Activated T-cell treated with anti-CD3 and anti-CD28 coated beads, Interleukin-2, amount 50 U/mL, for 1 hour (primary cell): ENCODE measurements at regions not wholly inside any gene's neighbourhood (a gene's known extent, or its start where the extent isn't known, plus 50 kb on each side); places are given as distances from the start of the nearest gene placed in this dataset.
"Not testable (repeated sequence)": the region's sequence is repeated elsewhere in the genome, so short reads cannot be mapped to it uniquely, and the experiment has no call there.

ENCODE experiments used
- DNase-seq: peaks from one replicate; pipeline ENCODE4 v3.0.0-alpha.2; 2020

GRCh38 chr17:20633268-20634059, 53.9 kb downstream of the CDRT15L2 start:
- DNase-seq, result not testable (repeated sequence)

- DNase-seq, result not testable (repeated sequence)
Observed at GRCh38 chr17:20640147-20640546, 60.6 kb downstream of the CDRT15L2 start.

GRCh38 chr17:20646661-20647272, 67.2 kb downstream of the CDRT15L2 start:
- DNase-seq, result not testable (repeated sequence)

GRCh38 chr17:20649097-20649767, 69.7 kb downstream of the CDRT15L2 start:
- not testable (repeated sequence) for DNase-seq

DNA sequence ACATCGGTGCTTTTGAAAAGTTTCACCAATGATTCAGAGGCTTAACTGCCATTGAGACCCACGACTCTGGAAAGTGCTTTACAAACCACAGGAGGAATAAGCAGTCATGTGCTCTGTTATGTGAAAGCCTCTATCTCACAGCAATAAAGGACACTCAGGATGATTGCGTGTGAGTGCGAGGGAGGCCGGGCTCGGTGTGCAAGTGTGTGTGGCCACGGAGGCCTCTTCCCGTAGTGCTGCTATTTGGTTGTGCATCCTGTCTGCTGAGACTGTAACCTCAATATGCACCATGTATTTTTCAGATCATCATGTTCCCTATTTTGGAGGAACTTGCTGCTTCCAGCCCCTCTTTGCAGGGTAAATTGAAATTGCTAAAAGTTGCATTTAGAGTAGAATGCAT, 71.5 kb downstream of the CDRT15L2 start:
- DNase-seq, result not testable (repeated sequence)

GRCh38 chr17:20651736-20652135, 72.2 kb downstream of the CDRT15L2 start:
- DNase-seq, result not testable (repeated sequence)

- DNase-seq, result not testable (repeated sequence)
Observed at GRCh38 chr17:20653391-20653790, 73.9 kb downstream of the CDRT15L2 start.

DNA sequence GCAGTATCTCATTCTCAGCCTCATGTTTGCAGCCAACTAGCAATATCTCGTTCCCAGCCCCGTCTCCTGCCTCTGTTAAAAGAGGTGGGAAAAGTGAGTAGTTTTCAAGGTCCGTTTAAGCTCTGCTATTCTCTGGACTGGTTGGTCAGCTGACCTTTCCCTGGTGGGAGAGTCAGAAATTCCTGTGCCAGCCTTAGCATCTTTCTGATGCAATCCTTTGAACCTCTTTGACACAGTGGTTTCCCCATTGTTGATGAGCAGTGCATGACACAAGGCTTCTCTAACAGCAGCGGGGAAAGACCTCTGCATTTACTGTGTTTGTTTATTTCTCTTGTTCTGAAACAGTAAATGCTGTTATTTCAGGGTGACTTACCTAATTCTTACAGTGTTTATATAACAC, 74.6 kb downstream of the CDRT15L2 start:
- not testable (repeated sequence) for DNase-seq

- not testable (repeated sequence) for DNase-seq
Observed at GRCh38 chr17:20654575-20654974, 75.1 kb downstream of the CDRT15L2 start.

GRCh38 chr17:20665103-20665955, 85.8 kb downstream of the CDRT15L2 start:
- not testable (repeated sequence) for DNase-seq

- not testable (repeated sequence) for DNase-seq
Observed at GRCh38 chr17:20666689-20667088, 87.2 kb downstream of the CDRT15L2 start.

- not testable (repeated sequence) for DNase-seq
Observed at GRCh38 chr17:20667712-20668111, 88.2 kb downstream of the CDRT15L2 start.

DNA sequence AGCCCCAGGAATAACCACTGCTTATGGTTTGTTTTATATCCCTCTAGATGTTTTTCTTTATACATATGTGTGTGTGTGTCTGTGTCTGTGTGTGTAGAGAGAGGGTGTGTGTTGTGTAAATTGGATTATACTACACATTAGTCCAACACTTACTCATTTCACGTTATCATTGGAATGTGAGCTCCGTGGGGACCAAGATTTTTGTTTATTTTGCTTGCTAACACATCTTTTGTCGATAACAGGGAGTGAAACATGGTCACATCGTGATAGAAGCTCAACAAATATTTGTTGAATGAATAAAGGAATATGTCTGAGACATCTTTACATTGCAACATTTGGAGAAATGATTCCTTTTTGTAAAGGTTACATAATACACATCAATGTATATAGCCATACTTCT, 88.8 kb downstream of the CDRT15L2 start:
- DNase-seq, result not testable (repeated sequence)

DNA sequence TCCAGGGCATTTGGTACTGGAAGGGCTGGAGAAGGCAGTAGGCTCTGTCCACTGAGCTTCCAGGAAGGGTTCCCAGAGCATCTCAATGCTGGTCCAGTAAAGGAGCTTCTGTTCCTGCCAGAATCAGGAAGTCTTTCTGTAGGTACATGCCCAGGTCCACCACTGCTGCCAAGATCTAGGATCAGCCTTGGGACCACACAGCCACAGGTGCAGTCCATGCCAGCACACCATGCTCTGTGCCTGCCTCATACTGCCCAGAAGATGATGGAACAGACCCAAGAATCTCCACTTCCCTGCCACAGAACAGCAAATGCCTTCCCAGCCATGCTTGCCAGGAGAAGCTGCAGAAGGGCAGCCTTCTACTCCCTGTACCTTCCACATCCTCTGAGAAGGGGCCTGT, 89.3 kb downstream of the CDRT15L2 start:
- not testable (repeated sequence) for DNase-seq

DNA sequence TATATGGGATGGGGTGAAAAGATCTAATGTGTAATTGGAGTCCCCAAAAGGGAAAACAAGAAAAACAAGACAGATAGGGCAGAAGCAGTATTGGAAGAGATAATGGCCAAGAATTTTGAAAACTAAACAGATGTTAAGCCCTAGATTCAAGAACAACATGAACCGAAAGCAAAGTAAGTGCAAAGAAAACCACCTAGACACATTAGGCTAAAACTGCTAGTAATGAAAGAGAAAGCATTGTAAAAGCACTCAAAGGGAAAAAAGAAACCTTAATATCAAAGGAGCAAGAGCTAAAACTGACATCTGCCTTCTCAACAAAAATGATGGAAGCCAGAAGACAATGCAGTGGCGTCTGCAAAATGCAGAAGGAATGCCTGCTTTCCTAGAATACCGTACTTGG, 91.0 kb downstream of the CDRT15L2 start:
- not testable (repeated sequence) for DNase-seq

- DNase-seq, result not testable (repeated sequence)
Observed at GRCh38 chr17:20674374-20674773, 94.8 kb downstream of the CDRT15L2 start.

- DNase-seq, result not testable (repeated sequence)
Observed at GRCh38 chr17:20675707-20676106, 96.2 kb downstream of the CDRT15L2 start.

DNA sequence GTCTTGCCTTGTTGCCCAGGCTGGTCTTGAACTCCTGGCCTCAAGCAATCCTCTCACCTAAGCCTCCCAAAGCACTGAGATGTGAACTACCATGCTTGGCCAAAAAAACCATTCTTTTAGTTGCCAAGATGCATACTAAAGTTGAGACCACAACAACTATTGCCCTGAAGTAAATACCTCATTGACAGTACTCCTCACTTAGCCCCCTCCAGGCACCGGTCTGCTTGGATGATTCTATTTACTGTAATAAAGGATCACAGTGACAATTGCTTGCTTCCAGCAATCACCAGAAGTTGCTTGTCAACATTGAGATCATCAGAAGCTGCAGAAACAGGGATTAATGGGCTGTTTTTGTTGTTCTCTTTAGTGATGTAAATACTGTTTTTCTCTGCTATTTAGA, 97.1 kb downstream of the CDRT15L2 start:
- not testable (repeated sequence) for DNase-seq

DNA sequence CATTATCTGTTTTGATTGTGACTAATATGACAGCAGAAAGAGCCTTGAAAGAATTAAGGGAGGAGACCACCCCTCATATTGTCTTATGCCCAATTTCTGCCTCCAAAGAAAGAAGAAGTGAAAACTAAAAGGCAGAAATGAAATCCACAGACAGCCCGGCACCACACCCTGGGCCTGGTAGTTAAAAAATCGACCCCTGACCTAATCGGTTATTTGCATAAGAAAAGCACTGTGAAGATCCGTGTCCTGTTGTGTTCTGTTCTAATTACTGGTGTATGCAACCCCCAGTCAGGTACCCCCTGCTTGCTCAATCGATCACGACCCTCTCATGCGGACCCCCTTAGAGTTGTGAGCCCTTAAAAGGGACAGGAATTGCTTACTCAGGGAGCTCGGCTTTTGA, 97.9 kb downstream of the CDRT15L2 start:
- not testable (repeated sequence) for DNase-seq

DNA sequence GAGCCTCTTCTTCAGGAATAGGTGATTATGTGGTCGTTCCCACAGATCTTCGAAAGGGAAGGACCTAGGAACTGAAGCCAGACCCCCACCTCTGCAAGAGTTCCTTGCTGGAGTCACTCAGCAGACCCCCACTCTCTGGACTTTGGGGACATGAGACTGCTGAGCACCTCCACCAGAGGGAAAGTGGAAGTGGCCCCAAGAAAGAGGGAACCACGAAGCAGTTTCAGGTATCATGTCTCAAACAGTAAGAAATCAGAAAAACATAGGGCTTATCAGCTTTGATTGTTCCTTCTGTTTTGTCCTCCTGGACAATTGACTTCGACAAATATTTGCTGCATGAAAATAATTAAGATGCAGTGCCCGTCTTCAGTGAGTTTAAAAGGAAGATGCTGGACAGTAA, 98.9 kb downstream of the CDRT15L2 start:
- DNase-seq, result not testable (repeated sequence)

DNA sequence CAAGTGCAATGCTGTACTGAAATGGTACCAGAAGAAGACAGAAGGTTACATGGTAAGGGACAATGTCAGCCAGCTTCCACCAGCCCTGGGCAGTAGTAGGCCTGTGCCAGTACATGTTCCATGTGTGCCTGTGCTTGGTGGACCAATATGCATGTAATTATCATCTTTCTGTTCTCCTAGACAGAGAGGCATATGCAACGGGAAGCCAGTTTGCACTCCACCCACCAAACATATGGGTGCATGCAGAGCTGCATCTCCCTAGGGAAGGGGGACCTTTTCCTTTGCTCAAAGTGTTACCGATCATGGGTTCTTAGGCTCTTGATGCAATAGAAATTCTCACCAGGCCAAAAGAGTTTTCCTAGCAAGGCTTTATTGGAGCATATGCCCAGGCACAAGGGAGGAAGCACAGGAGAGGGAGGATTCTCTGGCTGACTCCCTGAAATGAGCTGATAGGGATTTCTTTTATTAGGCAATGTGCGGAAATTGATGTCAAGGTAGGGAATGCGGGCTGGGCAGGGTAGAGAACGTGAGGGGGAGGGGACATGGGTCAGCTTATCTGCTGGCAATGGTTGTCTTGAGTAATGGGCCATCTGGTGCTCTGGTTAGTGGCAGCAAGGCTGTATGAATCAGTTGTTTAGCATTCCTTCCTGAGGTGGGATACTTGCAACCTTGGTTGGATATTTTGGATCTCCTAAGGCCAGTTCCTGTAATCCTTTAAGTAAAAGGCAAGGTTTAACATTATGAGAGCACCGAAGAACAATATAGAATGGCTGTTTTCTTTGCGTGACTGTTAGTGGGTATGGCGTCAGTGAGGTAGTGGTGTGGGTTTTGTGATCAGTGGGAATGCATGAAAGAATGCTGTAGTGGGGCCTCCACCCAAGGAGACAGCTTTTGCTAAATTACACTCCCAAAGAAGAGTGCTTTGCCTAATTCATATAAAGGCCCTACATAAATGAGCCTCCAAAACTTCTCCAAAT, 102.5 kb downstream of the CDRT15L2 start:
- DNase-seq, result not testable (repeated sequence)
